Keratinocyte (primary cell): ENCODE measurements at regions not wholly inside any gene's neighbourhood (a gene's known extent, or its start where the extent isn't known, plus 50 kb on each side); places are given as distances from the start of the nearest gene placed in this dataset.

ENCODE experiments used
- CTCF ChIP-seq, 3 experiments: IDR thresholded peaks in 1 of 3; conservative IDR thresholded peaks in 1 of 3; optimal IDR thresholded peaks in 1 of 3; 2 replicates in 2 of 3; 3 replicates in 1 of 3; pipeline versions ENCODE3 to v1.5.1; 2011; ENCODE audit warnings: low read length in 3 of 3, mild to moderate bottlenecking in 3 of 3, moderate library complexity in 2 of 3, control low read depth in 1 of 3, inconsistent platforms in 1 of 3; ENCODE audit not compliant: insufficient read depth in 2 of 3; ENCODE audit errors: extremely low read depth in 1 of 3
- EZH2 ChIP-seq: IDR thresholded peaks from one replicate; pipeline ENCODE4 v1.6.1; 2012; ENCODE audit warnings: inconsistent platforms, mild to moderate bottlenecking, low read length, moderate library complexity

GRCh38 chr6:4426968-4427367 is 291.6 kb upstream of the ECI2 start:
- TF ChIP-seq CTCF (optimal IDR thresholded peaks at IDR 0.05 in 1 of 3, IDR thresholded peaks at IDR 0.05 in 1 of 3, conservative IDR thresholded peaks at IDR 0.05 in 1 of 3; ENCODE audit: extremely low read depth in 1 of 3, insufficient read depth in 2 of 3, low read length in 3 of 3), result no peak
- no peak for TF ChIP-seq EZH2
